Fibroblast of mammary gland (primary cell): ENCODE measurements at regions not wholly inside any gene's neighbourhood (a gene's known extent, or its start where the extent isn't known, plus 50 kb on each side); places are given as distances from the start of the nearest gene placed in this dataset.

ENCODE experiments used
- DNase-seq: peaks from one replicate; pipeline ENCODE4 v3.0.0-alpha.2; 2010; ENCODE audit warnings: low read depth
- H3K4me3 ChIP-seq: 2 replicates; pipeline ENCODE4 v1.5.1; 2011; ENCODE audit warnings: low read depth, mild to moderate bottlenecking, low read length, moderate library complexity; ENCODE audit not compliant: control insufficient read depth
- CTCF ChIP-seq: conservative IDR thresholded peaks from 2 replicates; pipeline ENCODE4 v1.5.1; 2011; ENCODE audit warnings: low read depth, low read length, inconsistent platforms; ENCODE audit not compliant: control insufficient read depth, insufficient read depth

GRCh38 chr2:156728328-156728727, 292.1 kb downstream of the GPD2 start:
- no peak for DNase-seq
- no peak overlapping the region for H3K4me3 ChIP-seq
- TF ChIP-seq CTCF: no peak

GRCh38 chr2:156731506-156731905, 295.3 kb downstream of the GPD2 start:
- no peak for TF ChIP-seq CTCF
- no peak overlapping the region for H3K4me3 ChIP-seq
- DNase-seq: no peak

GRCh38 chr2:156736950-156737349, 300.8 kb downstream of the GPD2 start:
- H3K4me3 ChIP-seq: no peak overlapping the region
- DNase-seq: no peak
- no peak for TF ChIP-seq CTCF

GRCh38 chr2:156739301-156739700, 303.1 kb downstream of the GPD2 start:
- H3K4me3 ChIP-seq: no peak overlapping the region
- DNase-seq: no peak
- no peak for TF ChIP-seq CTCF

GRCh38 chr2:156745619-156746018, 309.4 kb downstream of the GPD2 start:
- no peak for TF ChIP-seq CTCF
- no peak for DNase-seq
- no peak overlapping the region for H3K4me3 ChIP-seq

- no peak for TF ChIP-seq CTCF
- no peak for DNase-seq
- H3K4me3 ChIP-seq: no peak overlapping the region
Measured at GRCh38 chr2:156748221-156748620, 312.0 kb downstream of the GPD2 start.

- no peak for DNase-seq
- TF ChIP-seq CTCF: no peak
- no peak overlapping the region for H3K4me3 ChIP-seq
Measured at GRCh38 chr2:156752042-156752441, 315.9 kb downstream of the GPD2 start.
